Hematopoietic multipotent progenitor cell treated with erythropoietin and hydrocortisone succinate and interleukin-3 and kit ligand, for 15 days (in vitro differentiated cells): ENCODE measurements at regions not wholly inside any gene's neighbourhood (a gene's known extent, or its start where the extent isn't known, plus 50 kb on each side); places are given as distances from the start of the nearest gene placed in this dataset.
A peak's percentile ranks its signal among the peaks of the same experiment; 100 is the strongest.

Experiments used
- DNase-seq: peaks from one replicate; pipeline ENCODE4 v3.0.0-alpha.2; 2015; ENCODE audit warnings: low spot score

DNA sequence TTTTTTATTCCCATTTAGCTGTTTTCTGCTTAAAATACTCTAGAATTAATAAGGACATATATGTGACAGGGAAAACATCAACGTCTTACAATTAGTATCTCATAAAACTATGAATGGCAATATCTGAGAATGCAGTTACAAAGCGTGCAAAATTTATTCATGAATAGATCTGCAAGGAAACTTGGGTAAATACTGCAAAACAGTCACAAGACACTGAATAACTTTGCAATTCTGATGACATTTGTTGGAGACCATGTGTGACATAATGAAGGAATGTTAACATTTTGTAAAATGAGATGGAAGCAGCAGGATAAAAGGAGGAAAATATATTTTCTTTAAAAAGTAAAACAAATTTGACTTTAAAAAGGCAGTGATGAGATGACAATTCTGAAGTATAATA lies 480.9 kb upstream of the SEMA6A start:
- no peak for DNase-seq

DNA sequence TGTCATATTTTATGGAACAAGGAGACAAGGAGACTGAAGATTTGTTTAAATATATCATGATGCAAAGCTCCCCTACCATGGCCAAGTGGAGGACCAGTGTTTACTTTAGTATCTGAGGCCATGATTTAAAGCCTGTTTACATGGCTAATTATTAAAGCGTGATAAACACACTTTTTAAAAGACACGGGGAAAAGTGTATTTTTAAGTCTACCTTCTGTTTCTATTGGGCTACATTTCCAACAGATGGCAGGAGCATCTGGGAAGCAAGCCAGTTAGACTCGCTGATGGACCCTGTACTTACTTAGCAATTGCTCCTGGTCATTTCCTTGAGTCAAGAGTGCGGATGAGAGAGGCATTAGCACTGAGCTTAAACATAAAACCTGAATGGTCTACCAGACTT lies 480.3 kb upstream of the SEMA6A start:
- DNase-seq, result no peak

DNA sequence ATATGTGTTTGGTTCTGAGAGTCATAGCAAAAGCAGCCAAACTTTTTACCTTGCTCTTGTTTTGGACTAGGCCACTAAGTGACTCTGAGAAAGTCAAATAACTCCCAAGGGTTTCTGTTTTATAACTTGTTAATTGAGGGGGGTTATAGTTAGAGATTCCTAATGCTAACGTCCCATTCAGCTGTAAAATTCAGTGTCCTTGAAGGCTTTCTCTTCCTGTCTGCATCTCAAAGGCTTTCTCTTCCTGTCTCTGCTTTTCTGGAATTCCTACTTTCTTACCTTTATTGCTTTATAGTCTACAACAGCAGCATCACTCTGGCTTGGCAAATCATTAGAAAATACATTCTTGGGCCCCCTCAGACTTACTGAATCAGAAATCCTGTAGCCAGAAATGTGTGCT lies 479.5 kb upstream of the SEMA6A start:
- DNase-seq, result no peak

DNA sequence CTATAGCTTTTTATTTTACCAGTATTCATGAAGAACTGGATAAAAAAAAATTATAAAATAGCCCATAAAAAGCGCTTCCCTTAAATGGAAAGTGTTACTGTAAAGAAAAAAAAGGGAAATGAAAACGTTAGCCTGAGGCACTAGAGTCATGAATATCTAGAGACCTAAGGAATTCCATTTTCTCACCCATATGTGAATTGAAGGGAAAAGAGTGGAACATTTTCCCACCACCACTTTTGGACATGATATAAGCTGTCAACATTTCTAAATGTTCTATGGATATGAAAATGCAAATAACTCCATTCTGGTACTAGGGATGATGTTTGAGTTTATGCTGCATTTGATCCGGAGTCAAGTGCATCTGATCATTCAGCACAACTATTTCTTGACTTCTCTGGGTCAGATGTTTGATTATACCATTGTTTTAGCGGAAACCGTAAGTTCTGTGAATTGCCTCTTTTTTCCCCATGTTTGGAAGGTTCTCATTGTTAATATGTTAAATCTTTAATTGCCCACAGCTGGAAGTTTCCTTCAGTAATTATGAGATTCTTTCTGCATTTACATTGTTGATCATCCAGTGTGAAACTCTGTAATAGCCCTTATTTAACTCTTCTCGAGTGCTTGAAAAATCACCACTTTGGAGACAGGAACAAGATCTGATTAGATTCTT lies 467.4 kb upstream of the SEMA6A start:
- DNase-seq, result no peak

DNA sequence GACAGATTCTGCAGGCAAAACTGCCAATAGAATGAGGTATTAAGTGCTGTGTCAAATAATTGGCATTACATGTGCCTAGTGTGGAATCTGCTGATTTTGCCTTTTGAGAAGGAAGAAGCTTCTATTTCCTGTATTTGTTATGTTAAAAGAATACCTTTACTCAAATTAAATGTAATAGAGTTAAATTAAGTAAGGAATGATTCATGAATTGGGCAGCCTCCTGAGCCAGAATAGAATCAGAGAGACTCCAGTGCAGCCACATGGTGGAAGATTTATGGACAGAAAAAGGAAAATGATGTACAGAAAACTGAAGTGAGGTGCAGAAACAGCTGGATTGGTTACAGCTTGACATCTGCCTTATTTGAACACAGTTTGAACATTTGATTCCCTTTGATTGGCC lies 464.4 kb upstream of the SEMA6A start:
- DNase-seq, result no peak

DNA sequence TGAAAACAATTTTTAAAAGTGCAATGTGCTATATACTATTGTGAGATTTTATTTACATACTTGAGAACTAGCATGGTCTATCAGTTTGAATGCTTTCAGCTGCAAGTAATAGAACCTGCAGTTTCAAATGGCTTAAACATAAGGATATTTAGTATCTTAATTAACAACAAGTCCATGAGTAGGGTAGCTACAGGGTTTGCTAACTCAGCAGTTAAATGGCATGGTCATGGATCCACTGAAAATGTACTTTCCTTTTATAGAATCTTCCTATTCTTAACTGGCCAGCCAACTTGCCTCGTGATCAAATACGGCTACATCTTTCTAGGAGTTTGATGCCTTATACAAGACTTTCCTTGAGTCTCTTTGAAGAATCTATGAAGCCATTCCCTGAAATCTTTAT lies 452.8 kb upstream of the SEMA6A start:
- DNase-seq, result no peak

DNA sequence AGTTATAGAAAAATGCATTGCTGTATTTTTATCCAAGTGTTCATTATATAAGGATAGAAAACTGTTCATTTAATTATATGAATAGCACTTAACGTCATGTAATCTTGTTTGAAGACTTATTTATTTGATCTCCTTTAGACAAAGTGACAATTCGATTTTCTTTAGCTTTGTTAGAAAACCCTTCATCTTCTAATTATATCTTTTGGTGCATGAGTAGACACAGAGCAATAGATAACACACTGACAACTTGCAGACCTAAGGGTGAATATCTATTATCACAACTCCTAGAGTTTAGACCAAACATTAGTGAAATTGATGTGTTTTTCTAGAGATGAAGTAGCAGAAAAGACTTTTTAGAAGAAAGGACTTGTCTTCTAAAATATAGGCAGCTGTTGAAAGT lies 446.4 kb upstream of the SEMA6A start:
- no peak for DNase-seq

DNA sequence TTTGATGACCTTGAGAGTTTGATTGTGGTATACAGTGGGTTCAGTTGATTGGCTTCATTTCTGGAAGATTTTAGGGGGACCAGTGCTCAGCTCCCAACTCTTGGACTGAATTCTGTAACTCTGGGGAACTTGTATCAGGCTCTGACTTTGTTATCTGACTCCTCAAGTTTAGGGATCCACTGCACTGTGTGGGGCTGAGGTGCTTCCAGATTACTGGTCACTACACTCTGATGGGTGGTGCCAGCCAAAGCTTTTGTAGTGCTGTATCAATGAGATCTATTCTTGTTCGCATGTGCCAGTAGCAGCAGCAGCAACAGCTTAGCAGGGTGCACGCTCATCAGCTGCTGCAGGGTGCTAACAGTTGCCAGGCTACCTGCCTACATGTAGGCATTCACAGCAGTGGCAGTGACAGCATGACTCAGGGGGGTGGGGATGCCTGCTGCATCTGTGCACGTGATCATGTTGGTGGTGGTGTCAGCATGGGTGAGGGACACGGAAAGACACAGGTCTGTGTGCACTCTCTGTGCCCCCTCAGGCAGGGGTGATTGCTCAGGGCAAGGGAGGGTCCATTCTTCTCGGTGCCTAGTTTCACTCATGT lies 438.8 kb upstream of the SEMA6A start:
- DNase-seq, result no peak

DNA sequence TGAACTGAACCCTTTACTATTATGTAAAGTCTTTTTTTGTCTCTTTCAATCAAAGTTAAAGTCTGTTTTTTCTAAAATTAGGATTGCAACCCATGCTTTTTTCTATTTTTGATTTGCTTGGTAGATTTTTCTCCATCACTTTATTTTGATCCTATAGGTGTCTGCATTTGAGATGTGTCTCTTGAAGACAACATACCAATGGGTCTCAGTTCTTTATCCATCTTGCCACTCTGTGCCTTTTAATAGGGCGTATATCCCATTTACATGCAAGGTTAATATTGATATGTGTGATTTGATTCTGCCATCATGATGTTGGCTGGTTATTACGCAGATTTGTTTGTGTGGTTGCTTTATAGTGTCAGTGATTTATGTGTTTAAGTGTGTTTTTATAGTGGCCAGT lies 436.0 kb upstream of the SEMA6A start:
- DNase-seq, result no peak

DNA sequence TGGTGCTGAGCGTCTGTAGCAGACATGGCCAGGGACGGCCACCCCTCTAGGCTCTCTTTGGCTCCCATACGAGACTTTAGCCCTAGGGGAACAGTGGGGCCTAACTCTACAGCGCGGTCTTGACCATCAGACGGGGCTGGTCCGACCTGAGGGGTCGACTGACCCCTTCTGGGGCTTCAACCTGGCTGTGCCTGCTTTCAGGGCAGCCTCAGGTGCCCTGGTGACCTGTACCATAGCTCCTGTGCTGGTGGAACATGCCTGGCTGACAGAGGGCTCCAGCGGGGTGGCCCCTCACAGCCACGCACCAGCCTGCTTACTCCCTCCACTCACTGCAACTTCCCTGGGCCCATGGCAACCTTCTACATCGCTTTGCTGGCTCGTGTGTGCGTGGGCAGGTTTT lies 423.4 kb upstream of the SEMA6A start:
- DNase-seq, result no peak

DNA sequence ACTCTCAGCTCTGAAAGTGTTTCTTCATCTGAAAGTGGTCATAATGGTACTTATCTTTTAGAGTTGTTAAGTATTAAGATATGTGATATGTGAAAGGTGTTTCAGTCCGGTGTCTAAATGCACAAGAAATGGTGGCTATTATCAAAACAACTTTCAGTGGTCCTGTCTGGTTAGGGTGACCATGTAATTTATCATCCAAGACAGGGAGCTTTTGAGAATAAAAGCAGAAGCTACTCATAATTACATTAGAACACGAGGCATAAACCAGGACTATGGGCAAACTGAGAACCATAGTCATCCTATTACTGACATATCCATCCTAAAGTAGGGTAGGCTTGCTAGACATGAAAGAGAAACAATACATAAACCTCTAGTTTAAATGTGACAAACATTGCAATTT lies 418.1 kb upstream of the SEMA6A start:
- DNase-seq, result no peak

DNA sequence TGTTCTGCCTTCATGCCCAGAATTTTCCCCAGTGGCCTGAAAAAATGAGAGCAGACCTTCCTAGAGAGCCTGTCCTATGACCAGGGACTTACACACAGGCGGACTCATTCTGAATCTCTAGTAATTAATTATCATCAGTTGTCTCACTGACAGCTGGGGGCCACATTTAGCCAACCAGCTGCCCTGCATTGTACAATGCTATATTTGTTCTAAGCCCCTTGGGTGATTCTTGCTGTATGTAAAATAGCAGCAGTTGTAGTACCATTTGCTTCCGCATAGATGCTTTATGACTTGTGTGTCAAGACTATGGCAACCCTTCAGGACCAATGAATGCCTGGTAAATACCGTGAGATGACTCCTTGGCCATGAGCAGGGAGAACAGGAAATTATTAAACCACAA lies 415.4 kb upstream of the SEMA6A start:
- no peak for DNase-seq

DNA sequence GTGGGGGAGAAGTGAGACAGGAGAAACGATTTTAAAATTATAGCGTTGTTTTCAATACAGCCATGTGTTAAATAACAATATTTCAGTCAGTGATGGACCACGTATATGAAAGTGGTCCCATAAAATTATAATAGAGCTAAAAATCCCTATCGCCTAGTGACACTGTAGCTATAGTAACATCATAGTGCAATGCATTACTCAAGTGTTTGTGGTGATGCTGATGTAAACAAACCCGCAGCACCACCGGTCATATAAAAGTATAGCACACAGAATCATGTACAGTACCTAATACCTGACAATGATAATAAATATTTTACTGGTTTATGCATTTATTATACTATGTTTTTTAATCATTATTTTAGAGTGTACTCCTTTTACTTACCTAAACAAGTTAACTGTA lies 407.4 kb upstream of the SEMA6A start:
- no peak for DNase-seq

DNA sequence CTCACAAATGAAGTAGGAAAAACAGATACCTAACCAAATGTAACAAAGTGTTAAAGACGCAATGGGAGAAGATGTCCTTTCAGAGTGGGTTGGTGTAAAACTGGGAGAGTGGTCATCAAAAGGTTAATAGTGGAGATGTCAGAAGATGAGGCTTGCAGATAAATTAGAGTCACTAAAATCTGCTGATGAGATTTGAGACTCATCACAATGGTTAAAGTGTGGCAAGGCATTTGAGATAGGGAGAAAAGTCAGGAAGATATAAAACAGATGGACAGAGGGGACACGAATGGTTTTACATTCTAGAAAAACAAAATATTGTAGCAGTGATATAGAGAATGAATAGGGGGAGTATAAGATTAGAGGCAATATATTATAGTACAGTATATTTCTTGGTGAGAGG lies 406.0 kb upstream of the SEMA6A start:
- DNase-seq, result no peak

DNA sequence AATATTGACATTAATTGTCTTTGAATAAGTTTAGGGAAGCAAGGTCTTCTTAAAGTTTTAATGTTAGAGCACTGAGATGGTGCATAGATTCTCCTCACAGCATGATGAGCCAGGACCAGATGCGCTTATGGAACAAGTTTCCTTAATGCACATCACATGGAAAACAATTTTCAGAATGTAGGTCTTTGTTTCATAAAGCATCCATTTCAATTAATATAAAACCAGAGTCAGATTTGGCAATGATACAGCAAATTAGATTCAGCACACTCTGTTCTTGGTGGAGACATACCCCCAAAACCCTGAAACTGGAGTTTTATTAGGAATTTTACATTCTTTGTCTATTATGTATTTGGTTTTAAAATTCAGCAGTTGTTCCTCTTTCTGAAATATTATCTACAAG lies 402.1 kb upstream of the SEMA6A start:
- DNase-seq, result no peak

DNA sequence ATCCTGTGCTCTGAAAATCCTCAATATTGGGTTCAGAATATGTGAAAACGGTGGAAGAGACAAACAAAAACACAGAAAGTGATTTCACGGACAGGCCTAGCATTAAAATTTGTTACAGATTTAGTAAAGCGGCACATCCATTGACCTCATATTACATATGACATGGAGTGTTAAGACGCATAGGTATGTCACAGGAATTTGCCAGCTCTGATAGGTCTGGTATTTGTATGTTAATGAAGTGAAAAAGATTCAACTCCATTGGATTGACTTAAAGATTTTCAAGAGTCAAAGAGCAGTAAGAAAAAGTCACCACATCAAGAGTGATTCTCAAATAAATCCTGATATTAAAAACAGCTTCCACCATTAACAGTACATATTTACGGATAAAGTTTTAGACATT lies 396.5 kb upstream of the SEMA6A start:
- no peak for DNase-seq

DNA sequence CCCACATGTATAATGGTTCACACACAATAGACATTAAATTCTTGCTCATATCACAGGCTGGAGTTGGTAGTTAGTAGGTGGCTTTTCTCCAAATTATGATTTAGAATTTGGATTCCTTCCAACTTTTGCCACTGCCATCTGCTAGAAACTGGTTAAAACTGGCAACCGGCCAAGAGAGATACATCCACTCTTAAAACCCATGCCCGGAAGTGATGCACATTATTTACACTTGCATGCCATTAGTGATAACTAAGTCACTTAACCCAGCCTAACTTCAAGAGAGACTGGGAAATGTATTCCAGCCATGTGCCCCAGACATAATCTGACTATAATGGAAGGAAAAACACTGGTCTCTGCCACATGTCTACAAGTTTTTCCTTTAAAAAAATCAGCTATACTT lies 395.7 kb upstream of the SEMA6A start:
- DNase-seq, result no peak

DNA sequence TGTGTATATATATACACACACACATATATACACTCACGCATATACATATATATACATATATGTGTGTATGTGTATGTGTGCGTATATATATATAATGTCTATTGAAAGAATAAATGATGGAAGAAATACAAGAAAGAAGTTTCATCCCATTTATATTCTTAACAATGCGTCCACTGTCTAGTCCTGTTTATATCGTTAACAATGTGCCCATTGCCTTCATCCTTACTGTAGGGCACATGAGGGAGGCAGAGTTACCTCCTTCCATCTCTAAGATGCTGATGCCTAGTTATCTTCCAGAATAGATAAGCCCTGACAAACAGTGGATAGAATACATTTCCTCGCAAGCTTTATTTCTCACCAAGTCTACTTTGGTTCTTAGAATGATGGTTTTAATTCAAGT lies 389.8 kb upstream of the SEMA6A start:
- DNase-seq, result no peak

DNA sequence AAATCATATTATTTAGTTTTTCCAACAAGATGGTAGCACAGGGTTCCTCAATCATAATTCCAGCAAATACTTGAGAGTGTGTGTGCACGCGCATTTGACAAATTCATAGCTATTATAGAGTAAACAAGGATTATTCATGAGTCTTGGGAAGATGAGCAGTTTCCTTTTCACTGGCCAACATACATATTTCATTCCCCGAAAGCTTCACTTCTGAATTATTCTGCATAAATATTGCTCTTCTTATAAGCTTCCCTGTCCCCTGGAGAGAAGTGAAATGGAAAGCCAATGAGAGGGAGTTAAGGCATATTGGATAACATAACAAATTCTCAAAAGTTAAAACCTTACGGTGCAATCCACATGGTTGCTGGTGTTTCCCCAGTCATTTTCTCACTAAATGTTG lies 386.4 kb upstream of the SEMA6A start:
- no peak for DNase-seq

DNA sequence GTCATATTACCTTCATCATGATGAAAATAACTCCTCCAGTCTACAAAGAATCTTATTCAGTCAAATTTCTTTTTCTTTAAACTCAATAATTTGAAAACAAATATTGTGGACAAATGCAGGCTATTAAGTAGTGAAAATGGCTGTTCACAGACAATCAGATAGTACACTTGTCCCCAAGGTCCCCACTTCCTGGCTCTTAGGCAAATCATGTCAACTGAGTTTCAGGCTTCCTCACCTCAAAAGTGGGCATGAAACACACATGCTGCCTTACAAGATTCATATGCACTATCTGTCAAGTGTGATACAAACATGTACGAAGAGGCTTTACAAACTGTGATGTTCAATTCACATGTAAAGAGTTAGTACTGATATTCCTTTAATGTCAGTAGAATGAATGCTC lies 385.2 kb upstream of the SEMA6A start:
- DNase-seq, result no peak

DNA sequence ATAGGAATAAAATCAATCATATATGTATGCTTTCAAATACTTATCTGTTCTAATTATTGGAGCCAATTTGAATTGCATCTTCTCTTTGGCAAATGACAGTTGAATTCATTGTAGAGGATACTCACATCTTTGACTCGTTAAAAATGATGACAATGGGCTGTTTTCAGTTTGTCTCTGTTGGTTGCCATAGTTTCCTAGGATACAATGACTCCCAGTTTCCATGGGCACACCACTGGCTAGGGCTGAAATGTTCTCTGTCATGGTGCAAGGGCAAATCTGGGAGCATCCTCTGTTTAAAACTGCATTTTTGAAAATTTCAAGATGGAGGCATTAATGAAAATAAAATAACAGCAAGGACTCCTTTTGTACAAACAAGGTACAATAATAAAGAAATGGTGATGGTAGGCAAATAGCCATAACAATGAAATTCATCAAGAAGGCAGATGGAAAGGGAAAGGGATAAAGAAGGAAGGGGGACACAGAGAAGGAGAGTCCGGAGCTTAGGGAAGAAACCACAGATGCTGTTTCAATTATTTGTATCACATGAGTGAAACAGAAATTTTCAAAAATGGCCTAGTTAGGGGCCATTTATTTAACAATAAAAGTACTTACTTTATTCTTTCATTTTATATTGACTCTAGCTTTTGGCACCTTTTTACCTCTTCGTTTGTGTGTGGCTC lies 378.8 kb upstream of the SEMA6A start:
- no peak for DNase-seq

DNA sequence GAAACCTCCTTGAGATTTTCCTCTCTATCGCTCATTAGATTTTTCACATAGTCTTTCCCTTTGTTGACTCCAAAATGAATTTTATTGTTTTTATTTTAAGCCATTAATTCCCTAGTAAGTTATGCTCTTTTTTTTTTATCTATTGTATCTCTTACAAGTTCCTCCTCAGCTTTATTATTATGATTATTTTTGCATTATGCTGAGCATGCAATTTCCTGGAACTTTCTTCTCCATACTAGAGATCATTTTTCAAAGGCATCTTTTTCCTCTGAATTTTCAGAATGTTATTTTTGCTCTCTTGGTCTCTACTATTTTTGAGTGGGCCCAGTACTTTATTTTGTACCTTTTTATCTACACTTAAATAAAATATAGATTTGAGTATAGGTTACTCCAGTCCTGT lies 376.6 kb upstream of the SEMA6A start:
- DNase-seq, result no peak

DNA sequence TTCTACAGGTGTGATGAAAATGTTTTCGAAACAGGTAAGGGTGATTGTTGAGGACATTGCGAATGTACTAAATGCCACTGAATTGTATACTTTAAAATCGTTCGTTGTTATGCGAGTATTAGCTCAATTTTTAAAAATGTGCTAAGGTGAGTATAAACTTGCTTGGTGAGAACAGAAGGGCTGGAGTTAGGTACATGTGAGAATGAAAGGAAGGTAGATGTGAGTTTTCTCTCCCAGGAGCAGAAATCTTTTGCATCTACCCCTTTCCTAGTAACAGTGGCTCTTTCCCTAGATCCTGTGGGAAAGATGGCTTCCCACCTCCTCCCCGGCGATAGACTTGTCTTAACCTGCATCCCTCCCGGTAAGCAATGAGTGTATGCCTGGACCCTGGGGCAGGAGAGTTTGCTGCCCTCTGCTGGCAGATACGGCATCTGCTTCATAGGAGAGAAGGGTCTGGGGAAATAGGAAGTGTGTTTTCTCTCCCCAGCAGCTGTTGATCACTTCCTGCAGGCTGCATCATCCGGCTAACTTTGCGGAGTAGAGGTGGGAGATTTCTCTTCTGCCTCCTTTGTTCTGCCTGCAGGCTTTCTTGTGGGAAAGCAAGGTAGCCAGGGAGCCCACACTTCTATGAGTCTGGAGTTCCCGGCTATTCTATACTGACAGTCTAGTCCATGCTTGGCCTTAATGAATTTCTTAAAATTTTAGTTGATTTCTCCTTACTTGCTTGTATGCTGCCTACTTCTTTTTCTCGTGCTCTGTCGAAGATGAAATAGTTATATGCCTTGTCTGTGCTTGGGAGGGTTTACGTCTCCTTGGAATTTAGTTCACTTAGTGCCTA lies 373.3 kb upstream of the SEMA6A start:
- DNase-seq, result peak; percentile 30
